PC-9 (cell line): ENCODE measurements at regions not wholly inside any gene's neighbourhood (a gene's known extent, or its start where the extent isn't known, plus 50 kb on each side); places are given as distances from the start of the nearest gene placed in this dataset.

Experiments used
- EZH2 ChIP-seq: fragments of 200-600 bp; sonication (generic); IDR thresholded peaks from 2 replicates; pipeline ENCODE4 v1.8.0; 2017; ENCODE audit warnings: antibody characterized with exemption, low read depth
- TF ChIP-seq, protein P1 (sequence below): fragments of 200-600 bp; sonication (generic); conservative IDR thresholded peaks from 2 replicates; pipeline ENCODE4 v1.6.1; 2017; ENCODE audit warnings: mixed run types, antibody characterized with exemption, mild to moderate bottlenecking, moderate library complexity

DNA sequence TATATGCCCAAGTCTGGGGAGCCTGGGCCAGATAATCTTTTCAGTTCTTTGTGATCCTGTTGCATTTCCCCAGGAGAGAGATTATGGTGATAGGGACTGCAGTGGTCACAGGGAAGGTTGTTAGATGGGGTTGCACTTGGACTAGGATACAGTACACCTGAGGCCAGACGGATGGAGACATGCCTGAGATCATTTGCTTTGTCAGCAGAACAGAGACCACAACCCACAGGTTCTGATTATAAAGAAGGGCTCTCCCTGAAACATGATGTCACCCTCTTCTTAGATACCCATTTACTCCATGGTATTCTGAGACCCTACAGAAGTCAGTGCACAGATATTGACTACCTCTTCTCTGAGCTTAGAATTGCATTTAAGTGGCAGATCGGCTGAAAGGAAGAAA, 200.9 kb upstream of the IGF1 start:
- TF ChIP-seq, protein P1, sequence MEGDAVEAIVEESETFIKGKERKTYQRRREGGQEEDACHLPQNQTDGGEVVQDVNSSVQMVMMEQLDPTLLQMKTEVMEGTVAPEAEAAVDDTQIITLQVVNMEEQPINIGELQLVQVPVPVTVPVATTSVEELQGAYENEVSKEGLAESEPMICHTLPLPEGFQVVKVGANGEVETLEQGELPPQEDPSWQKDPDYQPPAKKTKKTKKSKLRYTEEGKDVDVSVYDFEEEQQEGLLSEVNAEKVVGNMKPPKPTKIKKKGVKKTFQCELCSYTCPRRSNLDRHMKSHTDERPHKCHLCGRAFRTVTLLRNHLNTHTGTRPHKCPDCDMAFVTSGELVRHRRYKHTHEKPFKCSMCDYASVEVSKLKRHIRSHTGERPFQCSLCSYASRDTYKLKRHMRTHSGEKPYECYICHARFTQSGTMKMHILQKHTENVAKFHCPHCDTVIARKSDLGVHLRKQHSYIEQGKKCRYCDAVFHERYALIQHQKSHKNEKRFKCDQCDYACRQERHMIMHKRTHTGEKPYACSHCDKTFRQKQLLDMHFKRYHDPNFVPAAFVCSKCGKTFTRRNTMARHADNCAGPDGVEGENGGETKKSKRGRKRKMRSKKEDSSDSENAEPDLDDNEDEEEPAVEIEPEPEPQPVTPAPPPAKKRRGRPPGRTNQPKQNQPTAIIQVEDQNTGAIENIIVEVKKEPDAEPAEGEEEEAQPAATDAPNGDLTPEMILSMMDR = no peak
- TF ChIP-seq EZH2 = no peak
